ENCODE measurements at regions not wholly inside any gene's neighbourhood (a gene's known extent, or its start where the extent isn't known, plus 50 kb on each side); places are given as distances from the start of the nearest gene placed in this dataset.

- TF ChIP-seq PRDM15 (CRISPR knock-in tag; IDR thresholded peaks at IDR 0.05), result no peak
- no peak for TF ChIP-seq BCL3 (IDR thresholded peaks at IDR 0.05; ENCODE audit: borderline replicate concordance, insufficient read depth, low read depth, low read length, poor library complexity, severe bottlenecking)
- no peak for TF ChIP-seq MEF2B (IDR thresholded peaks at IDR 0.05; ENCODE audit: partially characterized antibody, poor library complexity, severe bottlenecking)
- TF ChIP-seq POU2F2 (IDR thresholded peaks at IDR 0.05; ENCODE audit: borderline replicate concordance, low read depth, low read length), result no peak
These were observed 310.0 kb downstream of the PPP1R3A start (continued) for GRCh38 chr7:113608782-113609181.

- BruUV-seq (replicated peaks), result no TSS peak
- H2AFZ ChIP-seq (ENCODE audit: control insufficient read depth, low read depth, low read length), result no peak overlapping the region
- no peak overlapping the region for H3K9ac ChIP-seq (ENCODE audit: control insufficient read depth, insufficient read depth, low read length)
- no peaks in the 10 kb centered on the region for H3K27me3 ChIP-seq (replicated peaks in 1 of 2; ENCODE audit: control insufficient read depth in 2 of 2, insufficient read depth in 2 of 2, low read length in 1 of 2)
- H3K4me1 ChIP-seq (ENCODE audit: control insufficient read depth, insufficient read depth, low read length), result no peaks in the 10 kb centered on the region
- no peak overlapping the region for H3K27ac ChIP-seq (ENCODE audit: control insufficient read depth, insufficient read depth)
- in situ Hi-C loops (cut with MboI), result no loop called here
- H3K36me3 ChIP-seq (ENCODE audit: control insufficient read depth in 2 of 2, insufficient read depth in 2 of 2, low read length in 1 of 2), result no peaks in the 10 kb centered on the region
- CTCF ChIA-PET, result no interaction called here
- intact Hi-C loops (cut with micrococcal nuclease; ENCODE audit: unreplicated experiment), result no loop called here
- 13% methylated on average over 3 of the region's 3 CpGs for WGBS (ENCODE audit: insufficient coverage, insufficient replicate concordance, low lambda C conversion rate, missing lambda C conversion rate)
- no peak overlapping the region for H3K4me2 ChIP-seq (ENCODE audit: control insufficient read depth, insufficient read depth)
- no peaks in the 10 kb centered on the region for H3K79me2 ChIP-seq (ENCODE audit: control insufficient read depth, insufficient read depth, low read length)
- SMC1A ChIA-PET (ENCODE audit: uncharacterized antibody, unreplicated experiment), result no interaction called here
- DNase-seq (ENCODE audit: low read depth, low spot score) (no peak), FAIRE-seq (no peak), ATAC-seq (no peak)
- no peaks in the 10 kb centered on the region for H4K20me1 ChIP-seq (ENCODE audit: control insufficient read depth, insufficient read depth)
- H3K4me3 ChIP-seq, result no peak overlapping the region
- H3K9me3 ChIP-seq (replicated peaks; ENCODE audit: control insufficient read depth, insufficient read depth, low read length), result no peaks in the 10 kb centered on the region
- TF ChIP-seq MEF2B (IDR thresholded peaks at IDR 0.05; ENCODE audit: partially characterized antibody, poor library complexity, severe bottlenecking), result no peak
- no peak for TF ChIP-seq NR2F1 (conservative IDR thresholded peaks at IDR 0.05)
- no peak for TF ChIP-seq SP1 (IDR thresholded peaks at IDR 0.05; ENCODE audit: low read depth, low read length)
- TF ChIP-seq EZH2 (IDR thresholded peaks at IDR 0.05; ENCODE audit: borderline replicate concordance, control insufficient read depth, low read depth, low read length), result no peak
- no peak for TF ChIP-seq MTA3 (IDR thresholded peaks at IDR 0.05; ENCODE audit: borderline replicate concordance, low read length)
- TF ChIP-seq ATF7 (IDR thresholded peaks at IDR 0.05; ENCODE audit: low read depth), result no peak
- TF ChIP-seq ZZZ3 (IDR thresholded peaks at IDR 0.05; ENCODE audit: control insufficient read depth, insufficient read length, low read depth), result no peak
- TF ChIP-seq SIN3A (IDR thresholded peaks at IDR 0.05; ENCODE audit: low read depth, low read length), result no peak
- TF ChIP-seq PAX8 (IDR thresholded peaks at IDR 0.05), result no peak
- no peak for TF ChIP-seq CTCF (IDR thresholded peaks at IDR 0.05 in 2 of 3, conservative IDR thresholded peaks at IDR 0.05 in 1 of 3; ENCODE audit: control insufficient read depth in 2 of 3, extremely low read depth in 1 of 3, insufficient read depth in 1 of 3, low read depth in 3 of 3, low read length in 3 of 3)
- TF ChIP-seq CHD4 (IDR thresholded peaks at IDR 0.05), result no peak
- POLR2A ChIA-PET, result no interaction called here
- RAD21 ChIA-PET (ENCODE audit: unreplicated experiment), result no interaction called here
These were observed 312.5 kb downstream of the PPP1R3A start for GRCh38 chr7:113606325-113606724.
